ENCODE measurements at regions not wholly inside any gene's neighbourhood (a gene's known extent, or its start where the extent isn't known, plus 50 kb on each side); places are given as distances from the start of the nearest gene placed in this dataset.

DNA sequence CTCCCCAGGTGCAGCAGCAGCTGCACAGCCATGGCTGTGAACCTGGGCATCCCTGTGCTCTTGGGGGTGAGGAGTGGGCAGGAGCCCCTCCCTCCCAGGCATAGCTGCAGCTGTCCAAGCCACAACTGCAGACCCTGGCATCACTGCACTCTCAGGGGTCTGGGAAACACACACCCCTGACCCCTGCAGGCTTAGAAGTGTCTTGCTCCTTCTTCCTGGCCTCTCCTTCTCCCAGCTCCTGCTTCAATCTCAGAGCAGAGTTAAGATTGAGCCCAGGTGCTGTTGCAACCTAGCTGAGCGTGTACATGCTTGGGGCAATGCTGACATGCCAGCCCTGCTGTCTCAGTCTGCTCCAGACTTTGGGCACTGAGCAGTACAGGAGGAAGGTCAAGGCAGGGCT lies 833.6 kb downstream of the FLRT2 start:
- TF ChIP-seq, protein P1, sequence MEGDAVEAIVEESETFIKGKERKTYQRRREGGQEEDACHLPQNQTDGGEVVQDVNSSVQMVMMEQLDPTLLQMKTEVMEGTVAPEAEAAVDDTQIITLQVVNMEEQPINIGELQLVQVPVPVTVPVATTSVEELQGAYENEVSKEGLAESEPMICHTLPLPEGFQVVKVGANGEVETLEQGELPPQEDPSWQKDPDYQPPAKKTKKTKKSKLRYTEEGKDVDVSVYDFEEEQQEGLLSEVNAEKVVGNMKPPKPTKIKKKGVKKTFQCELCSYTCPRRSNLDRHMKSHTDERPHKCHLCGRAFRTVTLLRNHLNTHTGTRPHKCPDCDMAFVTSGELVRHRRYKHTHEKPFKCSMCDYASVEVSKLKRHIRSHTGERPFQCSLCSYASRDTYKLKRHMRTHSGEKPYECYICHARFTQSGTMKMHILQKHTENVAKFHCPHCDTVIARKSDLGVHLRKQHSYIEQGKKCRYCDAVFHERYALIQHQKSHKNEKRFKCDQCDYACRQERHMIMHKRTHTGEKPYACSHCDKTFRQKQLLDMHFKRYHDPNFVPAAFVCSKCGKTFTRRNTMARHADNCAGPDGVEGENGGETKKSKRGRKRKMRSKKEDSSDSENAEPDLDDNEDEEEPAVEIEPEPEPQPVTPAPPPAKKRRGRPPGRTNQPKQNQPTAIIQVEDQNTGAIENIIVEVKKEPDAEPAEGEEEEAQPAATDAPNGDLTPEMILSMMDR (conservative IDR thresholded peaks at IDR 0.05; ENCODE audit: low read depth, low read length), result no peak
- TF ChIP-seq RFX5 (IDR thresholded peaks at IDR 0.05; ENCODE audit: low read depth, low read length) (no peak), MAFK (IDR thresholded peaks at IDR 0.05; ENCODE audit: low read depth, low read length) (no peak), CHD1 (IDR thresholded peaks at IDR 0.05; ENCODE audit: low read depth, low read length) (no peak), BHLHE40 (IDR thresholded peaks at IDR 0.05; ENCODE audit: low read depth, low read length) (no peak), POLR2A (IDR thresholded peaks at IDR 0.05; ENCODE audit: low read depth, low read length) (no peak), SMC3 (IDR thresholded peaks at IDR 0.05; ENCODE audit: low read depth, low read length) (no peak), MXI1 (IDR thresholded peaks at IDR 0.05; ENCODE audit: borderline replicate concordance, low read depth, low read length) (no peak), RAD21 (IDR thresholded peaks at IDR 0.05; ENCODE audit: low read length) (no peak), CEBPB (IDR thresholded peaks at IDR 0.05; ENCODE audit: low read depth, low read length) (no peak)
- TF ChIP-seq, protein P2, sequence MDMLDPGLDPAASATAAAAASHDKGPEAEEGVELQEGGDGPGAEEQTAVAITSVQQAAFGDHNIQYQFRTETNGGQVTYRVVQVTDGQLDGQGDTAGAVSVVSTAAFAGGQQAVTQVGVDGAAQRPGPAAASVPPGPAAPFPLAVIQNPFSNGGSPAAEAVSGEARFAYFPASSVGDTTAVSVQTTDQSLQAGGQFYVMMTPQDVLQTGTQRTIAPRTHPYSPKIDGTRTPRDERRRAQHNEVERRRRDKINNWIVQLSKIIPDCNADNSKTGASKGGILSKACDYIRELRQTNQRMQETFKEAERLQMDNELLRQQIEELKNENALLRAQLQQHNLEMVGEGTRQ (IDR thresholded peaks at IDR 0.05; ENCODE audit: low read depth, low read length), result no peak

Measured in IMR-90 (cell line).